ENCODE measurements at regions not wholly inside any gene's neighbourhood (a gene's known extent, or its start where the extent isn't known, plus 50 kb on each side); places are given as distances from the start of the nearest gene placed in this dataset.
A peak's percentile ranks its signal among the peaks of the same experiment; 100 is the strongest.

- intact Hi-C loops (cut with DNase I): no loop called here
- H3K9me3 ChIP-seq: peaks cover 14% of the 10 kb centered on the region
- H3K4me3 ChIP-seq: no peak overlapping the region
- H3K27ac ChIP-seq: no peak overlapping the region
- peaks cover 0 to 63% (median 20%) of the 10 kb centered on the region in 3 donors for H3K27me3 ChIP-seq (ENCODE audit: insufficient read depth in 3 of 3, low read length in 2 of 3)
- TF ChIP-seq, protein P1, sequence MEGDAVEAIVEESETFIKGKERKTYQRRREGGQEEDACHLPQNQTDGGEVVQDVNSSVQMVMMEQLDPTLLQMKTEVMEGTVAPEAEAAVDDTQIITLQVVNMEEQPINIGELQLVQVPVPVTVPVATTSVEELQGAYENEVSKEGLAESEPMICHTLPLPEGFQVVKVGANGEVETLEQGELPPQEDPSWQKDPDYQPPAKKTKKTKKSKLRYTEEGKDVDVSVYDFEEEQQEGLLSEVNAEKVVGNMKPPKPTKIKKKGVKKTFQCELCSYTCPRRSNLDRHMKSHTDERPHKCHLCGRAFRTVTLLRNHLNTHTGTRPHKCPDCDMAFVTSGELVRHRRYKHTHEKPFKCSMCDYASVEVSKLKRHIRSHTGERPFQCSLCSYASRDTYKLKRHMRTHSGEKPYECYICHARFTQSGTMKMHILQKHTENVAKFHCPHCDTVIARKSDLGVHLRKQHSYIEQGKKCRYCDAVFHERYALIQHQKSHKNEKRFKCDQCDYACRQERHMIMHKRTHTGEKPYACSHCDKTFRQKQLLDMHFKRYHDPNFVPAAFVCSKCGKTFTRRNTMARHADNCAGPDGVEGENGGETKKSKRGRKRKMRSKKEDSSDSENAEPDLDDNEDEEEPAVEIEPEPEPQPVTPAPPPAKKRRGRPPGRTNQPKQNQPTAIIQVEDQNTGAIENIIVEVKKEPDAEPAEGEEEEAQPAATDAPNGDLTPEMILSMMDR (IDR thresholded peaks at IDR 0.05): no peak
- WGBS, 3 donors: 61 to 78% (median 70%) methylated on average over 9 of the region's 9 CpGs
- no peaks in the 10 kb centered on the region for H3K36me3 ChIP-seq (ENCODE audit: insufficient read depth in 1 of 2, low read depth in 1 of 2)
- DNase-seq (peak in 1 of 2 donors; percentile 26), ATAC-seq (no peak)
- H3K4me1 ChIP-seq: no peaks in the 10 kb centered on the region
These were observed 67.9 kb upstream of the BHLHE23 start for GRCh38 chr20:63074631-63075030.

GRCh38 chr20:63074182-63074581 lies 67.4 kb upstream of the BHLHE23 start:
- Histone ChIP-seq H3K4me3 (no peak overlapping the region), H3K4me1 (no peaks in the 10 kb centered on the region), H3K27ac (no peak overlapping the region), H3K27me3 (ENCODE audit: insufficient read depth in 3 of 3, low read length in 2 of 3) (peaks cover 0 to 65% (median 20%) of the 10 kb centered on the region in 3 donors), H3K9me3 (peaks cover 14% of the 10 kb centered on the region), H3K36me3 (ENCODE audit: insufficient read depth in 1 of 2, low read depth in 1 of 2) (no peaks in the 10 kb centered on the region)
- 77 to 91% (median 90%) methylated on average over 9 of the region's 9 CpGs for WGBS, 3 donors
- intact Hi-C loops (cut with DNase I): no loop called here
- DNase-seq (peak in 1 of 2 donors; percentile 13), ATAC-seq (no peak)
- TF ChIP-seq, protein P1 (IDR thresholded peaks at IDR 0.05): no peak

DNA sequence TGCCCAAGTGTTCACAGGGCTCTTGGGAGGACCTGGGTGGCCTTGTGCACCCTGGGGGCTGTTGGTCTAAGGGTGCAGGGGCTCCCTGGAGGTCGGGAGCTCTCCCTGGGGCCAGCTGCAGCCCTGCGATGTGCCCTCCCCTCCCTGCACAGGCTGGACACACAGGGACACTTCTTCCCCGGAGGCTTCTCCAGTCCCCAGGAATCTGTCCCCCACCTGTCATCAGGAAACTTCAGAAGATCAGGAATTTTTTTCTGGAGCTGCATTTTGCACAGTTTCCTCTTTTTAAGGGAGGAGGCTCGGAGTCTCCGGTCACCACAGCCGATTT lies 66.9 kb upstream of the BHLHE23 start:
- H3K27me3 ChIP-seq (ENCODE audit: insufficient read depth in 3 of 3, low read length in 2 of 3): peaks cover 0 to 70% (median 20%) of the 10 kb centered on the region in 3 donors
- H3K27ac ChIP-seq: no peak overlapping the region
- WGBS, 3 donors: 59 to 65% (median 60%) methylated on average over 6 of the region's 6 CpGs
- no peaks in the 10 kb centered on the region for H3K36me3 ChIP-seq (ENCODE audit: insufficient read depth in 1 of 2, low read depth in 1 of 2)
- H3K4me1 ChIP-seq: no peaks in the 10 kb centered on the region
- ATAC-seq: no peak
- TF ChIP-seq, protein P1 (IDR thresholded peaks at IDR 0.05): no peak
- intact Hi-C loops (cut with DNase I): no loop called here
- H3K4me3 ChIP-seq: no peak overlapping the region
- peak in 1 of 2 donors; percentile 36 for DNase-seq
- peaks cover 10% of the 10 kb centered on the region for H3K9me3 ChIP-seq

GRCh38 chr20:63072991-63073737 lies 66.4 kb upstream of the BHLHE23 start:
- TF ChIP-seq, protein P1 (IDR thresholded peaks at IDR 0.05): no peak
- Histone ChIP-seq H3K4me1 (no peaks in the 10 kb centered on the region), H3K4me3 (no peak overlapping the region), H3K27me3 (ENCODE audit: insufficient read depth in 3 of 3, low read length in 2 of 3) (peaks cover 0 to 72% (median 20%) of the 10 kb centered on the region in 3 donors), H3K27ac (no peak overlapping the region), H3K36me3 (ENCODE audit: insufficient read depth in 1 of 2, low read depth in 1 of 2) (no peaks in the 10 kb centered on the region), H3K9me3 (peaks cover 10% of the 10 kb centered on the region)
- ATAC-seq (no peak), DNase-seq (peak in 1 of 2 donors; percentile 40)
- 48 to 52% (median 51%) methylated on average over 14 of the region's 14 CpGs for WGBS, 3 donors
- intact Hi-C loops (cut with DNase I): no loop called here
